ENCODE measurements at regions not wholly inside any gene's neighbourhood (a gene's known extent, or its start where the extent isn't known, plus 50 kb on each side); places are given as distances from the start of the nearest gene placed in this dataset.
"Not testable (repeated sequence)": the region's sequence is repeated elsewhere in the genome, so short reads cannot be mapped to it uniquely, and the experiment has no call there.

DNA sequence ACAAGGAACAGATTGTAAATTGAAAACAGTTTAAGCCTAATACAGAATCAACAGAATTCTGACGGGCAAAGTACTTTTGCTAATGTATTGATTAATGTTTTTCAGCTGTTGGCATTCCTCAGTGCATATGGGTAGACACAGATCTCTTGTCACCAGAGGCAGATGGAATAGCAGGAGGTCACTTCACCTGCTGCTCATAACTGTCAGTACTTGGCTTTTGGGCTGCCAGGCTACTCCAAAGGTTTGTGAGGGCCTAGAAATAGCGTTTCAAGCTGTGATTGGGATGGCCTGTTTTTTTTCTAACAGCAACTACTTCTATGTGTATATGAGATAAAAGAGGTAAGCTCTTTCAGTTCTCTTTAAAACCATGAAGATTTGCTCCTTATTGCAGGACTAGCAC lies 307.5 kb upstream of the ANXA10 start:
- DNase-seq (ENCODE audit: low spot score) (no peak), ATAC-seq (no peak)
- intact Hi-C loops (cut with DNase I) = no loop called here

DNA sequence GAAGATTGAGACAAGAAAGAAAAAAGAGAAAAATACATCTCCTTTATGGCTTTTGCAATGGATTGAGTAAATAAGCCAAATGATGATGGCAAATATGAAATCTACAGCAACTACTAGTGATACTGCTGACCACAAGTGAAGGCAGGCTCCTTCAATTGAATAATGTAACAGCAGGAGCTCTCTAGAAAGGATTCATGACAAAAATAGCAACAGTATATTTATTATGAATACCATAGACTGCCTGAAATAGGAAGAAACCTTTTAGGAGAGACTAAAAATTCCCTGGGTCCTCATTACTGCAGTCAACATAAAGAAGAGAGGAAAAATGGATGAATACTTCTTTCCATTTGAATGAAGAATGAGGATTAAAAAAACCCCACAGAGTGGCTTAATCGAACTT lies 306.8 kb upstream of the ANXA10 start:
- ATAC-seq = no peak
- no peak for DNase-seq (ENCODE audit: low spot score)
- intact Hi-C loops (cut with DNase I) = no loop called here

DNA sequence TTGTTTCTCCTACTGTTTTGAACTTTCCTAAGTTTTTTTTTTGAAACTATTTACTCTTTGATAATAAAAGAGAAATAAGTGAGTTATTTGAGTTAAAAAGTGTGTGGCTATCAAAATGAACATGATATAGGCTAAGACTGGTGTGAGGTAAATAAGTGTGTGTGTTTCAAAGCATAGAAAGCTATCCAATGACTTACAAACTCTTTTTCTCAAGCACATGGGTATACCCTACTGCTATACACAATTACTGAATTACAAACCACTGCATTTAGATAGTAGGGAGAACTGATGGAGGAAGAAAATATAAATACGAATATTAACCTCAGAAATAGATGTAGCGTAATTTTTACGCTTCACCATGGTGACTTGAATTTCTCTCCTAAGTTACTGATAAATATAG lies 305.8 kb upstream of the ANXA10 start:
- ATAC-seq (no peak), DNase-seq (ENCODE audit: low spot score) (no peak)
- intact Hi-C loops (cut with DNase I) = no loop called here

DNA sequence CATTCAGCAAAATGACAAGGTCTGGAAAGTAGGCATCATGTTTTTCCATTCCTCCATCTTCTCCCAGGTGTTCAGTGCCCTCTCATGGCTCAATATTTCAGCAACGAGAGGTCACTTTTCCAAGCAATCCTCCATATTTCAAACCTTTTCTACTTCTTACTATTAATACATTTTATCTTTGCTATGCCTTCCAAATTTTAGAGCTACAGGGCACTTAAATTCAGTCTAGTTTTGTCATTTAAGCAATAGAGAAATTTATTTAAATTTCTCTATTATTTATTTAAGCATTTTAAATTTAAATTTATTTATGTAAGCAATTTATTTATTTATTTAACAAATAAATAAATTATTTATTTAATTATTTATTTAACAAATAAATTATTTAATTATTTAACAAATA lies 305.1 kb upstream of the ANXA10 start:
- intact Hi-C loops (cut with DNase I) = no loop called here
- ATAC-seq (no peak), DNase-seq (ENCODE audit: low spot score) (no peak)

DNA sequence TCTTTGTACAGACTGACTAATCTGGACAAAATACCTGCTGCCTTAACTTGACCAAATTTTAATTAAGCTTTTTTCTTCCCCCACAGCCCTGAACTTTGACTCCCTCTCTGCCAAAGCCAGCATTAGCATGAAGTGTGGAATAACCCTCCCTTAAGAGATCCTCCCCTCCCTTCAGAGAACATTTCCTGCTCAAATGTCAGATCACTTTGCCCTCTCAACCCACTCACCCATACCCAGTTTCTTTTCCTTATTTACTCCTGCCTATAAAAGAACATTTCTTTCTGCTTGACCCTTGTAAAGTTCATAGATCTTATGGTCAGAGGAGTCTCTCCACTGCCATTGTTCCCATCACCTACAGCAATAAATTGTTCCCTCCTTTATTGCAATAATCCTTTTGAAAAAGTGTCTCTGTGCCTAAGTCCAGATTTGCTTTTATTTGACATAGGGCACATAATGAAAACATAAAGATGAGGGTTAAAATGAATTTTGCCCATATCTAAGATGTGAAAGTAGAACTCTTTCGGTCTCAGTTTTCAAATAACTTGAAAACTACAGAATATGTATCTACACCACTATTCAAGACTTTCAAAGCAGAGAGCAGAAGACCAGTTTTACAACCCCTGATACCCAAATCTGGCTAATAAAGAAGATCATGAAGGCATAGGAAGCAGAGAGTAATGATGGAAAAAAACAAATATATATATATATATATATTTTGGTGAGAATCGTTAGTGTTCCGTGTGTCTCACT lies 289.7 kb upstream of the ANXA10 start:
- DNase-seq (ENCODE audit: low spot score) = no peak
- no peak for ATAC-seq
- intact Hi-C loops (cut with DNase I) = no loop called here

DNA sequence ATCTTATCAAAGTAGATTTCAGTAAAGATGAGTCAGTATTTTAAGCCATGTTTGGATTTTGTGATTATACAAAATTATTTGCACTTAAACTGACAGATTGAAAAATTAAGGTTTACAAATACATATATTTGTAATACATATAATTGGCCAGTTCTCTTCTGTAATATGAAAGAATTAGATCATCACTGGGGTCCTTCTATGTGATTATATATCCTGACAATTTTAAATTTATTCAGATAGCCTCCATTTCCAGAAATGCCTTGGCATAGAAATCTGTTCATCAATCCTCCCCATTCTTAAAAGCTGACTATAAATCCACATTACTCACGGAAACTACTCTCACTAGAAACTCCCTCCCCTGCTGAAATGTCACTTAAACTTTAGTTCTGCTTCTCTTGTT lies 280.4 kb upstream of the ANXA10 start:
- ATAC-seq = no peak
- intact Hi-C loops (cut with DNase I) = no loop called here
- DNase-seq (ENCODE audit: low spot score) = no peak

DNA sequence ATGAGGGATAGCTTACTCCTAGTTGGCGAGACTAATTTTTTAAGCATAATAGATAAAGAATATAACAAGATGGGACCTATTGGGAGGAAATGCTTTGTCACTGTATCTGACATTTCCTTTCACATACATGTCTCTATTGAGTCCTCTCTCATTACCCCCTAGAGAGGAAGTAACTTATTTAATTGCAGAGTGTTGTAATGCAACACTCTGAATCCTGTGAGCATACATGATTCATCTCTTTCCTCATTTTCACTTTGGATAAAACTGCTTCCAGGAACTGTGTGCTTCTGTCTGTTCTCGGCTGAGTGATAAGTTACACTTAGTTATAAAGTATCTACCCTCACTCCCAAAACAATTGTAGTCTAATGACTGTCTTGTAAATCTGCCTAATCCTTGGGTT lies 266.1 kb upstream of the ANXA10 start:
- intact Hi-C loops (cut with DNase I) = no loop called here
- DNase-seq (ENCODE audit: low spot score) (no peak), ATAC-seq (no peak)

DNA sequence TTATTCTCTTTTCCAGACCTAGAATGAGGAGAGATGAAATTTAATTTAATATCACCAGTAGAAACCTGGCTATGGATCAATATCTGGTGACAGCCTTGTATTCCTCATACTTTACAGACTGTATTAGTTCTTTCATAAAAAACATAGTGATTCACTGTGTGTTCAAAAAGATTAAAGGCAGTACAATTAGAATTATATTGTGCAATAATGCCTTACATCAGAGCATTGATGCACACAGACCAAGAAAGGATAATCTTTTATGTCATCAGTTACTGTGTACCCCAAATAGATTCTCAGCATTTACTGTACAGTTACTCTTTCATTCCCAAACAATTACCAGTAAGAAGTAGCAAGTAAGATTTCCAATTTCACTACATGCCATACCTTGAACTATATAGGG lies 260.5 kb upstream of the ANXA10 start:
- DNase-seq (ENCODE audit: low spot score) = no peak
- ATAC-seq = no peak
- intact Hi-C loops (cut with DNase I) = no loop called here

DNA sequence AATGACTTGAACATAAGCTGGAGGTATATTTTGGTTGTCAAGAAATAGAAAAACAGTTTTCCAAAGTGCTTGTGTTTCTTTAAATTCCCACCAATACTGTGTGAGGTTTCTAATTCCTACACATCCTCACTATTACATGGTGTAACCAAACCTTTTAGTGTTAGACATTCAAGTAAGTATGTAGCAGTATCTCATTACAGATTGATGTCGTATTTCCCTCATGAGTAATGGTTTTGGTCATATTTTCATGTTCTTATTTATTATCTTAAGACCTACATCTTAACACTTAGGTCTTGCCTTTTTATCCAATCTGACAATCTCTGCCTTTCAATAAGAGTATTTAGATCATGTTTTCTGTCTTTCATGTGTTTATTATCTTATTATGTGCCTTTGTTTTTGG lies 253.7 kb upstream of the ANXA10 start:
- DNase-seq (ENCODE audit: low spot score) = no peak
- ATAC-seq = no peak
- intact Hi-C loops (cut with DNase I) = no loop called here

DNA sequence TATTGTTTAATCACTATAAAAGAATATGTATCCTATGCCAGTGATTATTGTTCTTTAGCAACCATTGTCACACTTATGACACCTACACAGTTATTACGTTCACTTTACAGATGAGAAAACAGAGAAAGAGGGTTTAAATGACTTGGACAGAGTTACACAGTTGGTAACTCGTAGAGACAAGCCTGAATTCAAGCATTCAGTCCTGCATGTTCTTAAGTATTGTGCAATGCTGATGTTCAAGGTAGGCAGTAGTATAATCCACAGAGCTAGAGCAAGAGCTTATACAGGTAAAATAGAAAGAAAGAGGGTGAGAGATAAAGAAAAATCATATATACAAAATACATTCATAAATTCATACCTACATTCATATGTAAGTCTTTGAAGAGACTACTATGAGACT lies 249.8 kb upstream of the ANXA10 start:
- ATAC-seq (no peak), DNase-seq (ENCODE audit: low spot score) (no peak)
- intact Hi-C loops (cut with DNase I) = no loop called here

DNA sequence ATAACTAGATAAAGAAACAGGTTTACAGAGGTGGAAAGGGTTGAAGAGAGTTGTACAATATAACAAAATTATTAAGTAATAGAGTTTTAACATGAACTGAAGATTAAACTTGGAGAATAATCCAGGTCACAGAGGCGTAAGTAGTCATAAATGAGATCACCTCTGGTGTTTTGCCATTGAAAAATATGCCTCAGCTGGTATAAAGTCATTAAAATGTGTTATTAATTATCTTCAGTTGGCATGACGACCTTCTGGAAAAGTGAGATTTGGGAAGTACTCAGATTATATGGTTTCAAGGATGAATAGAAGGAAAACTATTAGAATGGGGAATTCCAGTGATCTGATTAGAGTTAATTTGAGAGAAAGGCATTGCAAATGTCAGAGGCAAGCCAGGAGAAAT lies 237.5 kb upstream of the ANXA10 start:
- no peak for DNase-seq (ENCODE audit: low spot score)
- intact Hi-C loops (cut with DNase I) = no loop called here

DNA sequence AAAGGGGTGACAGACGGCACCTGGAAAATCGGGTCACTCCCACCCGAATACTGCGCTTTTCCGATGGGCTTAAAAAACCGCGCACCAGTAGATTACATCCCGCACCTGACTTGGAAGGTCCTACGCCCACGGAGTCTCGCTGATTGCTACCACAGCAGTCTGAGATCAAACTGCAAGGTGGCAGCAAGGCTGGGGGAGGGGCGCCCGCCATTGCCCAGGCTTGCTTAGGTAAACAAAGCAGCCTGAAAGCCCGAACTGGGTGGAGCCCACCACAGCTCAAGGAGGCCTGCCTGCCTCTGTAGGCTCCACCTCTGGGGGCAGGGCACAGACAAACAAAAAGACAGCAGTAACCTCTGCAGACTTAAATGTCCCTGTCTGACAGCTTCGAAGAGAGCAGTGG lies 234.2 kb upstream of the ANXA10 start:
- DNase-seq (ENCODE audit: low spot score); intact Hi-C loops (cut with DNase I); ATAC-seq: not testable (repeated sequence)

More for the DNA sequence above, 237.5 kb upstream of the ANXA10 start:
- no peak for ATAC-seq

DNA sequence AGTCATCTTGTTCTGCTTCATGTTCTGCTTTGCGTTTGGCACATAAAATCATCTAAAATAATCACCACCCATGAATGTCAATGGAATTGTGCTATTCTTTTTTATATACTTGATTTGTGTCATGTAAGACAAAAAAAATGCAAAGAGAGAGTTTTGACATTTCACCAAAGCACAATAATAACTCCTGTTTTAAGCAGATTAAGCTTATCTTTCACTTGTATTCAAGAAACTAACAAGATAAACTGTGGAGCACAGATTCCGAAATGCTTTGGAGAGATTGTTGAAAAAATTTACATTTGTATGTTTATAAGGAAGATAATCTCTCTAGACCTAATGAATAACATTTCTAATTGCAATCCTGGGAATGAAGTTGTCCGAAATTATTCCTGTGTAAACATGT lies 225.1 kb upstream of the ANXA10 start:
- DNase-seq (ENCODE audit: low spot score) (no peak), ATAC-seq (no peak)
- intact Hi-C loops (cut with DNase I) = no loop called here

DNA sequence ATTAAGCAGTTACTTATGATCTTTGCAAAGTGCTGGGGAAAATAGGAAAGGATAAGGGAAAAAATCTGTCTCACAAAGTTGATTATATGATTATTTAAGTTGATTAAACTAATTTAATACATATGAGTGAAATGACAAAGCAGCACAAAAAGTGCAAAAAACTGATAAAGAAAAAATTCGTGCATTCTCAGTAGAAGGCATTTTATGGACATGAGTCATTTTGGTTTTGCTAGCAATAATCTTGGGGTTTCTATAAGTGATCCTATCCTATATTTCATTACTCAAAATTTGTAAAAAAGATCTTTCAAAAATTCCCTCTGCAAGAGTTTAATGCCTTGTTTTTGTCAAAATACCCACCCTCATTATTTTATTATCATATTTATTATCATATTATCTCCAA lies 224.2 kb upstream of the ANXA10 start:
- ATAC-seq (no peak), DNase-seq (ENCODE audit: low spot score) (no peak)
- intact Hi-C loops (cut with DNase I) = no loop called here

DNA sequence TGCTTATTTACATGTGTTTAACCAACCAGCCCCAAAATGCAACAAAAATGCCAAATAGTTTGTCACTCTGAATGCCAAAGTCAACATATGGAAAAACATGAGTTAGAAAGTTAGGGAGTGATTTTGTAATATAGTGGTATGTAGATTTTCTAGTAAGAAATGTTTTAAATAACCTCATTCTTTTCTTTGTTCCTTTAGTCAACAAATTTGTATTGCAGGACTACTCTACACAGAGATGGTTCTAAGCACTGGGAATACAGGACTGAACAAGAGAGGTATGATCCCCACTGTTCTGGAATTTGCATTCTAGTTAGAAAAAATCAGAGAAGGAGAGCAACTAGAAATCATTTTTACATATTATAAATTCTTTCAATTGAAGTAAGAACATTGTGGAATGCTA lies 218.8 kb upstream of the ANXA10 start:
- ATAC-seq (no peak), DNase-seq (ENCODE audit: low spot score) (no peak)
- intact Hi-C loops (cut with DNase I) = no loop called here

DNA sequence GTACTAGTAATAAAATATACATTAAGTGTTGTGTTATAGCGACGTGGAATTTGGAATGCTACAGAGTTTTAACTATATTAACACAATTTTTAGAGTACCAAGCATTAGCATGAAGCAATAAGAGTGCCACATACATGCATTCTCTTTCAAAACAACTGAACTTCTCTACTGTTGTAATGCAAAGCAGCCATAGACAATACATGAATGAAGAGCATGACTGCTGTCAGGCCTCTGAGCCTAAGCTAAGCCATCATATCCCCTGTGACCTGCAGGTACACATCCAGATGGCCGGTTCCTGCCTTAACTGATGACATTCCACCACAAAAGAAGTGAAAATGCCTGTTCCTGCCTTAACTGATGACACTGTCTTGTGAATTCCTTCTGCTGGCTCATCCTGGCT lies 216.2 kb upstream of the ANXA10 start:
- DNase-seq (ENCODE audit: low spot score); ATAC-seq; intact Hi-C loops (cut with DNase I): not testable (repeated sequence)

DNA sequence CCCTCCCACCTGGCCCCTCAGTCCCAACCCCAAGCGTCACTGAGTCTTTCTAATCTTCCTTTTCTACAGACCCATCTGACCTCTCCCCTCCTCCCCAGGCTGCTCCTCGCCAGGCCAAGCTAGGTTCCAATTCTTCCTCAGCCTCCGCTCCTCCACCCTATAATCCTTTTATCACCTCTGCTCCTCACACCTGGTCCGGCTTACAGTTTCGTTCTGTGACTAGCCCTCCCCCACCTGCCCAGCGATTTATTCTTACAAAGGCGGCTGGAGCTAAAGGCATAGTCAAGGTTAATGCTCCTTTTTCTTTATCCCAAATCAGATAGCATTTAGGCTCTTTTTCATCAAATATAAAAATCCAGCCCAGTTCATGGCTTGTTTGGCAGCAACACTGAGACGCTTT lies 214.5 kb upstream of the ANXA10 start:
- DNase-seq (ENCODE audit: low spot score); intact Hi-C loops (cut with DNase I); ATAC-seq: not testable (repeated sequence)

DNA sequence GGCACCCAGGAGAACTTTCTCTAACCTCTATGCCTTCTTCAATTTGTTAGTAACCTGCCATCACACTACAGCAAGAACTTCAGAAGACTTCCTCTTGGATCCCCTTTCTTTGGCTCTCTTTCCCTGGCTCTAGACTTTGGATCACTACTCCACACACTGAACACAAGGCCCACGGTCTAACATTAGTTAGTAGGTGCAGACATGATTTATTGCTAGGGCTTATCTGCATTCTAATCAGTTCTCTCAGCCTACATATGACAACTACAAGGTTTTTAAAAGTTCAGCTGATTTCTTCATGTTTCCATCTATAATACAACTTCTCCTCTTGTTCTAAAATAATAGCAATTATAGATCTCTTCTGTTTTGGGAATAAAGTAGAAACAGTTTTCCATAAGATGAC lies 209.1 kb upstream of the ANXA10 start:
- no peak for ATAC-seq
- intact Hi-C loops (cut with DNase I) = no loop called here
- DNase-seq (ENCODE audit: low spot score) = no peak

DNA sequence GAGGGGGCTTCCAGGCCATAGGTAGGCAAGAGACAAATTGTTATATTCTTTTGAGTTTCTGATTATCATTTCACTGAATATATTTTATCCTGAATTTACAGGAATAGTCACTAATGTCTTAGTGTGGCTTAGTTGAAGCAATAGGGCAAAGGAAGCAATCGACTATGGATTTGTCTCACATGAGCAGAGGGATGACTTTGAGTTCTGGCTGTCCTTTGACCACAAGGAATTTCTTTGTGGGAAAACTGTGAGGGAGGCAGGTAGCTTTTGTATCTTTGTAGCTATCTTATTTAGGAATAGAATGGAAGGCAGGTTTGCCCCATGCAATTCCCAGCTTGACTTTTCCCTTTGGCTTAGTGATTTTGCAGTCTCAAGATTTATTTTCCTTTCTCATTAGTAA lies 207.3 kb upstream of the ANXA10 start:
- intact Hi-C loops (cut with DNase I) = no loop called here
- DNase-seq (ENCODE audit: low spot score) (no peak), ATAC-seq (no peak)

DNA sequence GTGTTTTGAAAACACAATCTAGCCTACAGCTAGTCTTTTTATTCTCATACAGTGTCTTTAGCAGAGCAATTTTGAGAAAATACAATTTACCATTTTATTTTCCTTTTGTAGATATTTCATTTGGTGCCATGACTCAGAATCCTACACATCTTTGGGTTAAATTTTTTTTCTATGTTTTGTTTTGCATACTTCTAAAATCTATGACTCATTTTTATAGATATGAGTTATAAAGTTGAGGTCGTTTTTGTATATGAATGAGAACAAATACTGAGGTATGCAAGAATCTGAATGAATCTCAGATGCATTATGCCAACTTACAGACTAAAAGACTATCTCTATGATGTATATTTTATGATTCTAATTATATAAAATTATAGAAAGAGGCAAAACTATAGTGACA lies 206.5 kb upstream of the ANXA10 start:
- DNase-seq (ENCODE audit: low spot score) (no peak), ATAC-seq (no peak)
- intact Hi-C loops (cut with DNase I) = no loop called here

DNA sequence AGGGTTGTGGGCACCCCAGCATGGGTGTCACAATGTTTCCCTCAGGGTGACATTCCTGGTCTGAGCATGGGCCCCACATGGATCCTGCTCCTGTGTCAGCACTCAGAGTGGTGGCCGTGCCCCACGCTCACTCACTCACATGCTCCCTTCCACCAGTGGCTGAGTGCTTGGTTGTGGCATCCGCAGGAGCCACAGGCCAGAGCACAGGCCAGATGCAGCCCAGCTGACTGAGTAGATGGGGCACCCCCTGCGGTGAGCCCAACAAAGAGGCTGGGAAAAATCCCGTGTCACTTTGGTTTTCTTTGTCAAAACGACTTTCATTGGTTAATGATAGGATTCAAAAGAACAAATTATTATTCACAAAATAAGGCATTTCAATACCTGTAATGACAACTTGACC lies 204.6 kb upstream of the ANXA10 start:
- intact Hi-C loops (cut with DNase I) = no loop called here
- ATAC-seq (no peak), DNase-seq (ENCODE audit: low spot score) (no peak)

DNA sequence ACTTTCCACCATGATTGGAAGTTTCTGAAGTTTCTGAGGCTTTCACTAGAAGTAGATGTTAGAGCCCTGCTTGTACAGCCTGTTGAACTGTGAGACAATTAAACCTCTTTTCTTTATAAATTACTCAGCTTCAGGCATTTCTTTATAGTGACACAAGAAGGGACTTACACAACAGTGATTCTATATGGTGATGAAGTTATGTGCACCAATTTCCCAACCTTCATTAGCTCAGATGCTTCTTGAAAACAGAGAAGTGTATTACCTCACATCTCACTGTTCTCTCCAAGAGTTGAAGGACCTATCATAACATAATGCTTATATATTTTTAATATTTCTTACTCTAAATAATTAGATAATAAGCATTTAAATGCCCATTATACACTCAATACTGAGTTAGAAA lies 202.1 kb upstream of the ANXA10 start:
- DNase-seq (ENCODE audit: low spot score) = no peak
- intact Hi-C loops (cut with DNase I) = no loop called here
- no peak for ATAC-seq

Data from sciatic nerve (tissue), 2 donors.